Muscle layer of colon (tissue), 2 donors: ENCODE measurements at regions not wholly inside any gene's neighbourhood (a gene's known extent, or its start where the extent isn't known, plus 50 kb on each side); places are given as distances from the start of the nearest gene placed in this dataset.

Source experiments
- H3K27ac ChIP-seq: one replicate; pipeline ENCODE4 v1.7.0; 2013; ENCODE audit warnings: low read depth, mild to moderate bottlenecking, low read length, moderate library complexity
- H3K27me3 ChIP-seq, 2 donors: one replicate each; pipeline ENCODE4 v1.7.0; 2013; ENCODE audit warnings: low read length in 2 of 2, mild to moderate bottlenecking in 2 of 2; ENCODE audit not compliant: insufficient read depth in 2 of 2, control insufficient read depth in 1 of 2
- H3K36me3 ChIP-seq: one replicate; pipeline ENCODE4 v1.7.0; 2013; ENCODE audit warnings: mild to moderate bottlenecking, low read length; ENCODE audit not compliant: insufficient read depth
- H3K4me1 ChIP-seq: one replicate; pipeline ENCODE4 v1.7.0; 2013; ENCODE audit warnings: mild to moderate bottlenecking, low read length; ENCODE audit not compliant: insufficient read depth
- H3K4me3 ChIP-seq, 2 donors: one replicate each; pipeline ENCODE4 v1.7.0; 2013; ENCODE audit warnings: low read length in 2 of 2, low read depth in 1 of 2, mild to moderate bottlenecking in 1 of 2, moderate library complexity in 1 of 2
- H3K9ac ChIP-seq: one replicate; pipeline ENCODE4 v1.7.0; 2013; ENCODE audit warnings: low read length
- H3K9me3 ChIP-seq: one replicate; pipeline ENCODE4 v1.7.0; 2013; ENCODE audit warnings: mild to moderate bottlenecking, low read length
- donor health status: abdominal sarcoma.
- donor health status: Adenocarcinoma of cecum.

- no peaks in the 10 kb centered on the region for H3K27me3 ChIP-seq
- no peak overlapping the region for H3K9ac ChIP-seq
- no peaks in the 10 kb centered on the region for H3K9me3 ChIP-seq
- H3K4me1 ChIP-seq = peaks cover 29% of the 10 kb centered on the region
- H3K27ac ChIP-seq = peak overlapping the region; percentile 53
- H3K4me3 ChIP-seq = peak overlapping the region in 1 of 2 donors; percentile 44
- H3K36me3 ChIP-seq = no peaks in the 10 kb centered on the region
Measured at GRCh38 chr13:24053519-24054251, 106.8 kb upstream of the SPATA13 start.

- Histone ChIP-seq H3K9me3 (no peaks in the 10 kb centered on the region), H3K9ac (no peak overlapping the region), H3K36me3 (no peaks in the 10 kb centered on the region), H3K27me3 (no peaks in the 10 kb centered on the region), H3K4me3 (no peak overlapping the region), H3K4me1 (peaks cover 13% of the 10 kb centered on the region), H3K27ac (no peak overlapping the region)
Measured at GRCh38 chr13:24056616-24057137, 103.8 kb upstream of the SPATA13 start.

- H3K36me3 ChIP-seq = no peaks in the 10 kb centered on the region
- H3K9me3 ChIP-seq = no peaks in the 10 kb centered on the region
- no peak overlapping the region for H3K9ac ChIP-seq
- no peaks in the 10 kb centered on the region for H3K4me1 ChIP-seq
- H3K27ac ChIP-seq = no peak overlapping the region
- no peak overlapping the region for H3K4me3 ChIP-seq
- H3K27me3 ChIP-seq = no peaks in the 10 kb centered on the region
Measured at GRCh38 chr13:24060993-24061392, 99.5 kb upstream of the SPATA13 start.

- Histone ChIP-seq H3K36me3 (no peaks in the 10 kb centered on the region), H3K4me1 (no peaks in the 10 kb centered on the region), H3K4me3 (no peak overlapping the region), H3K27ac (no peak overlapping the region), H3K9ac (no peak overlapping the region), H3K27me3 (no peaks in the 10 kb centered on the region), H3K9me3 (no peaks in the 10 kb centered on the region)
Measured at GRCh38 chr13:24063281-24063877, 97.1 kb upstream of the SPATA13 start.

- Histone ChIP-seq H3K27me3 (no peaks in the 10 kb centered on the region), H3K9ac (no peak overlapping the region), H3K9me3 (no peaks in the 10 kb centered on the region), H3K4me3 (no peak overlapping the region), H3K4me1 (no peaks in the 10 kb centered on the region), H3K27ac (no peak overlapping the region), H3K36me3 (no peaks in the 10 kb centered on the region)
Measured at GRCh38 chr13:24064371-24064770, 96.1 kb upstream of the SPATA13 start.

- Histone ChIP-seq H3K9ac (no peak overlapping the region), H3K27me3 (no peaks in the 10 kb centered on the region), H3K36me3 (no peaks in the 10 kb centered on the region), H3K27ac (no peak overlapping the region), H3K4me1 (no peaks in the 10 kb centered on the region), H3K9me3 (no peaks in the 10 kb centered on the region), H3K4me3 (no peak overlapping the region)
Measured at GRCh38 chr13:24065176-24065575, 95.3 kb upstream of the SPATA13 start.

GRCh38 chr13:24066405-24067295 is 93.9 kb upstream of the SPATA13 start:
- H3K27me3 ChIP-seq = no peaks in the 10 kb centered on the region
- H3K4me3 ChIP-seq = no peak overlapping the region
- H3K9ac ChIP-seq = no peak overlapping the region
- H3K4me1 ChIP-seq = no peaks in the 10 kb centered on the region
- no peaks in the 10 kb centered on the region for H3K9me3 ChIP-seq
- H3K36me3 ChIP-seq = no peaks in the 10 kb centered on the region
- no peak overlapping the region for H3K27ac ChIP-seq

GRCh38 chr13:24068472-24068871 is 92.0 kb upstream of the SPATA13 start:
- H3K27ac ChIP-seq = no peak overlapping the region
- no peak overlapping the region for H3K9ac ChIP-seq
- no peaks in the 10 kb centered on the region for H3K27me3 ChIP-seq
- H3K4me3 ChIP-seq = no peak overlapping the region
- no peaks in the 10 kb centered on the region for H3K9me3 ChIP-seq
- no peaks in the 10 kb centered on the region for H3K4me1 ChIP-seq
- H3K36me3 ChIP-seq = no peaks in the 10 kb centered on the region

GRCh38 chr13:24071016-24071415 is 89.5 kb upstream of the SPATA13 start:
- H3K4me1 ChIP-seq = no peaks in the 10 kb centered on the region
- H3K36me3 ChIP-seq = no peaks in the 10 kb centered on the region
- H3K4me3 ChIP-seq = no peak overlapping the region
- no peaks in the 10 kb centered on the region for H3K9me3 ChIP-seq
- no peaks in the 10 kb centered on the region for H3K27me3 ChIP-seq
- H3K27ac ChIP-seq = no peak overlapping the region
- no peak overlapping the region for H3K9ac ChIP-seq

- H3K4me3 ChIP-seq = no peak overlapping the region
- no peak overlapping the region for H3K9ac ChIP-seq
- H3K27me3 ChIP-seq = no peaks in the 10 kb centered on the region
- H3K36me3 ChIP-seq = no peaks in the 10 kb centered on the region
- H3K9me3 ChIP-seq = no peaks in the 10 kb centered on the region
- H3K4me1 ChIP-seq = no peaks in the 10 kb centered on the region
- no peak overlapping the region for H3K27ac ChIP-seq
Measured at GRCh38 chr13:24071423-24072075, 89.0 kb upstream of the SPATA13 start.

GRCh38 chr13:24073657-24074056 is 86.9 kb upstream of the SPATA13 start:
- no peaks in the 10 kb centered on the region for H3K27me3 ChIP-seq
- H3K36me3 ChIP-seq = no peaks in the 10 kb centered on the region
- no peaks in the 10 kb centered on the region for H3K4me1 ChIP-seq
- no peak overlapping the region for H3K4me3 ChIP-seq
- no peak overlapping the region for H3K9ac ChIP-seq
- H3K9me3 ChIP-seq = no peaks in the 10 kb centered on the region
- H3K27ac ChIP-seq = no peak overlapping the region
